ENCODE measurements at regions not wholly inside any gene's neighbourhood (a gene's known extent, or its start where the extent isn't known, plus 50 kb on each side); places are given as distances from the start of the nearest gene placed in this dataset.

GRCh38 chr3:184656829-184657681 lies 54.8 kb downstream of the MAGEF1 start:
- no peaks in the 10 kb centered on the region for H3K36me3 ChIP-seq (ENCODE audit: control insufficient read depth in 2 of 2, extremely low read depth in 1 of 2, insufficient read depth in 2 of 2, low read length in 2 of 2)
- peak overlapping the region; percentile 60 for H3K4me2 ChIP-seq (ENCODE audit: control insufficient read depth, extremely low read depth, insufficient read depth, low read depth, low read length)
- H3K27ac ChIP-seq (ENCODE audit: control insufficient read depth, insufficient read depth, low read length), result peak overlapping the region; percentile 89
- H3K79me2 ChIP-seq (ENCODE audit: control insufficient read depth, insufficient read depth, low read length), result no peaks in the 10 kb centered on the region
- no peaks in the 10 kb centered on the region for H3K9me3 ChIP-seq (ENCODE audit: control insufficient read depth, low read depth, low read length)
- no peaks in the 10 kb centered on the region for H4K20me1 ChIP-seq (ENCODE audit: control insufficient read depth, extremely low read depth, insufficient read depth, low read length)
- H3K9me1 ChIP-seq (ENCODE audit: control insufficient read depth, extremely low read depth, insufficient read depth, low read length), result no peaks in the 10 kb centered on the region
- peak; percentile 98 for DNase-seq (ENCODE audit: low read depth, low spot score)
- no peak for TF ChIP-seq CTCF (optimal IDR thresholded peaks at IDR 0.05 in 1 of 3, IDR thresholded peaks at IDR 0.05 in 1 of 3, conservative IDR thresholded peaks at IDR 0.05 in 1 of 3; ENCODE audit: extremely low read depth in 1 of 3, insufficient read depth in 2 of 3, low read length in 3 of 3)
- peaks cover 32% of the 10 kb centered on the region for H3K4me1 ChIP-seq (ENCODE audit: control insufficient read depth, extremely low read depth, insufficient read depth, low read length)
- peak overlapping the region; percentile 22 for H2AFZ ChIP-seq (ENCODE audit: control insufficient read depth, low read length)
- H3K27me3 ChIP-seq (ENCODE audit: control insufficient read depth, extremely low read depth, insufficient read depth, low read length), result no peaks in the 10 kb centered on the region
- peak overlapping the region; percentile 63 for H3K9ac ChIP-seq (ENCODE audit: control insufficient read depth, extremely low read depth, insufficient read depth, low read length)
- FAIRE-seq, result peak; percentile 87
- H3K4me3 ChIP-seq (ENCODE audit: control insufficient read depth in 2 of 3, extremely low read depth in 1 of 3, insufficient read depth in 2 of 3, low read depth in 1 of 3, low read length in 3 of 3), result no peak overlapping the region
- dilution Hi-C loops (cut with MboI; ENCODE audit: extremely low pct_ligation_motif_present, low sequenced_read_pairs), result no loop called here

DNA sequence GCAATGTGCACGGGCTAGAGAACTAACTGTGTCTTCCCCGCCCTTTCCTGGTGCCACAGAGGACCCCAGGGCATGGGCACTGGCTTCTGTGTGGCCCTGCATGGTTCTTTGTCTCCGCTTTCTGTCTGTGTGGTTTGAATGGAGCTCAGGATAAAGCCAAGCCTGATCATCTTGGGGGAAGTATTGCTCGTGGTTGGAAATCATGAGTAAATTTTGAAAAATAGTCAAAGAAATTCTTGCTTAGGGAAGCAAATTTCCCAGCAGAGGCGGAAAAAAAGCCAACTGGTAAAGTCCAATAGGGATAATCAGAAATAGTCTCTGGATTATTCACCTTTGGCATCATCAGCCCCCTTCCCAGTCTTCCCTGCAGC lies 55.4 kb downstream of the MAGEF1 start:
- H4K20me1 ChIP-seq (ENCODE audit: control insufficient read depth, extremely low read depth, insufficient read depth, low read length), result no peaks in the 10 kb centered on the region
- no peaks in the 10 kb centered on the region for H3K9me3 ChIP-seq (ENCODE audit: control insufficient read depth, low read depth, low read length)
- no peaks in the 10 kb centered on the region for H3K27me3 ChIP-seq (ENCODE audit: control insufficient read depth, extremely low read depth, insufficient read depth, low read length)
- H3K9ac ChIP-seq (ENCODE audit: control insufficient read depth, extremely low read depth, insufficient read depth, low read length), result peak overlapping the region; percentile 63
- H3K79me2 ChIP-seq (ENCODE audit: control insufficient read depth, insufficient read depth, low read length), result no peaks in the 10 kb centered on the region
- peak overlapping the region; percentile 58 for H2AFZ ChIP-seq (ENCODE audit: control insufficient read depth, low read length)
- no peaks in the 10 kb centered on the region for H3K36me3 ChIP-seq (ENCODE audit: control insufficient read depth in 2 of 2, extremely low read depth in 1 of 2, insufficient read depth in 2 of 2, low read length in 2 of 2)
- H3K27ac ChIP-seq (ENCODE audit: control insufficient read depth, insufficient read depth, low read length), result peak overlapping the region; percentile 89
- dilution Hi-C loops (cut with MboI; ENCODE audit: extremely low pct_ligation_motif_present, low sequenced_read_pairs), result no loop called here
- no peak for FAIRE-seq
- H3K4me1 ChIP-seq (ENCODE audit: control insufficient read depth, extremely low read depth, insufficient read depth, low read length), result peaks cover 39% of the 10 kb centered on the region
- H3K4me2 ChIP-seq (ENCODE audit: control insufficient read depth, extremely low read depth, insufficient read depth, low read depth, low read length), result peak overlapping the region; percentile 60
- no peaks in the 10 kb centered on the region for H3K9me1 ChIP-seq (ENCODE audit: control insufficient read depth, extremely low read depth, insufficient read depth, low read length)
- no peak overlapping the region for H3K4me3 ChIP-seq (ENCODE audit: control insufficient read depth in 2 of 3, extremely low read depth in 1 of 3, insufficient read depth in 2 of 3, low read depth in 1 of 3, low read length in 3 of 3)
- DNase-seq (ENCODE audit: low read depth, low spot score), result no peak
- no peak for TF ChIP-seq CTCF (optimal IDR thresholded peaks at IDR 0.05 in 1 of 3, IDR thresholded peaks at IDR 0.05 in 1 of 3, conservative IDR thresholded peaks at IDR 0.05 in 1 of 3; ENCODE audit: extremely low read depth in 1 of 3, insufficient read depth in 2 of 3, low read length in 3 of 3)
- TF ChIP-seq EZH2 (IDR thresholded peaks at IDR 0.05; ENCODE audit: low read length), result no peak
